Neuronal stem cell (in vitro differentiated cells): ENCODE measurements at regions not wholly inside any gene's neighbourhood (a gene's known extent, or its start where the extent isn't known, plus 50 kb on each side); places are given as distances from the start of the nearest gene placed in this dataset.

Experiments
- DNase-seq: peaks from one replicate; pipeline ENCODE4 v3.0.0-alpha.2; 2013; ENCODE audit warnings: low spot score
- H2AFZ ChIP-seq: one replicate; pipeline ENCODE4 v1.6.1; 2013; ENCODE audit warnings: mild to moderate bottlenecking, low read length, inconsistent platforms
- H2AK5ac ChIP-seq: 2 replicates; pipeline ENCODE4 v1.6.1; 2013; ENCODE audit warnings: low read depth, mild to moderate bottlenecking, inconsistent platforms, low read length, moderate library complexity, mixed read lengths
- H2BK120ac ChIP-seq: 2 replicates; pipeline ENCODE4 v1.6.1; 2013; ENCODE audit warnings: low read depth, mild to moderate bottlenecking, inconsistent platforms, low read length, moderate library complexity, mixed read lengths
- H2BK12ac ChIP-seq: one replicate; pipeline ENCODE4 v1.6.1; 2013; ENCODE audit warnings: low read length, inconsistent platforms
- H2BK15ac ChIP-seq: 2 replicates; pipeline ENCODE4 v1.6.1; 2013; ENCODE audit warnings: mild to moderate bottlenecking, low read length, inconsistent platforms, mixed read lengths
- H2BK5ac ChIP-seq: one replicate; pipeline ENCODE4 v1.6.1; 2013; ENCODE audit warnings: inconsistent platforms, mild to moderate bottlenecking, low read length, moderate library complexity
- H3K14ac ChIP-seq: one replicate; pipeline ENCODE4 v1.6.1; 2013; ENCODE audit warnings: low read length, inconsistent platforms
- H3K18ac ChIP-seq: 2 replicates; pipeline ENCODE4 v1.6.1; 2013; ENCODE audit warnings: low read length, inconsistent platforms
- H3K23ac ChIP-seq: 2 replicates; pipeline ENCODE4 v1.6.1; 2013; ENCODE audit warnings: low read depth, mild to moderate bottlenecking, mixed read lengths, low read length, inconsistent platforms; ENCODE audit not compliant: poor library complexity
- H3K27ac ChIP-seq: replicated peaks from 3 replicates; pipeline ENCODE4 v1.5.1; 2013; ENCODE audit warnings: low read length, inconsistent platforms
- H3K27me3 ChIP-seq, 3 experiments: 2 replicates each; pipeline ENCODE4 v1.6.1; 2013; ENCODE audit warnings: low read length in 3 of 3, mild to moderate bottlenecking in 2 of 3, inconsistent platforms in 1 of 3, low read depth in 1 of 3, mixed read lengths in 1 of 3, moderate library complexity in 1 of 3; ENCODE audit not compliant: control insufficient read depth in 3 of 3, insufficient read depth in 3 of 3
- H3K36me3 ChIP-seq, 2 donors: replicated peaks in 1 of 2; 2 replicates each; pipeline ENCODE4 v1.6.1; 2013; ENCODE audit warnings: low read length in 2 of 2; ENCODE audit not compliant: control insufficient read depth in 2 of 2, insufficient read depth in 2 of 2
- H3K4ac ChIP-seq: 2 replicates; pipeline ENCODE4 v1.6.1; 2013; ENCODE audit warnings: inconsistent platforms, mild to moderate bottlenecking, low read length, moderate library complexity
- H3K4me1 ChIP-seq, 2 donors: 1 replicate in 1 of 2; 2 replicates in 1 of 2; pipeline ENCODE4 v1.6.1; 2013; ENCODE audit warnings: low read length in 2 of 2, low read depth in 1 of 2; ENCODE audit not compliant: control insufficient read depth in 2 of 2, insufficient read depth in 1 of 2
- H3K4me2 ChIP-seq: one replicate; pipeline ENCODE4 v1.6.1; 2013; ENCODE audit warnings: mild to moderate bottlenecking, low read length, inconsistent platforms; ENCODE audit not compliant: insufficient read depth, poor library complexity, severe bottlenecking
- H3K4me3 ChIP-seq, 2 donors: 2 replicates each; pipeline ENCODE4 v1.5.1; 2013; ENCODE audit warnings: low read length in 2 of 2, mild to moderate bottlenecking in 2 of 2, inconsistent platforms in 1 of 2, moderate library complexity in 1 of 2
- H3K79me1 ChIP-seq: one replicate; pipeline ENCODE4 v1.6.1; 2013; ENCODE audit warnings: low read depth, mild to moderate bottlenecking, inconsistent platforms, low read length, moderate library complexity
- H3K9ac ChIP-seq: one replicate; pipeline ENCODE4 v1.6.1; 2013; ENCODE audit warnings: mild to moderate bottlenecking, low read depth, low read length, inconsistent platforms; ENCODE audit not compliant: poor library complexity
- H3K9me3 ChIP-seq, 2 donors: replicated peaks in 1 of 2; 2 replicates each; pipeline versions ENCODE3 to v1.6.1; 2013; ENCODE audit warnings: low read length in 2 of 2, mild to moderate bottlenecking in 2 of 2, inconsistent platforms in 1 of 2, low read depth in 1 of 2, mixed read lengths in 1 of 2, moderate library complexity in 1 of 2; ENCODE audit not compliant: control insufficient read depth in 2 of 2, insufficient read depth in 1 of 2
- H4K8ac ChIP-seq: one replicate; pipeline ENCODE4 v1.6.1; 2013; ENCODE audit warnings: low read depth, mild to moderate bottlenecking, inconsistent platforms, low read length, moderate library complexity
- H4K91ac ChIP-seq: one replicate; pipeline ENCODE4 v1.6.1; 2013; ENCODE audit warnings: low read length, low read depth, mild to moderate bottlenecking, inconsistent platforms; ENCODE audit not compliant: poor library complexity
- WGBS, 2 donors: extraction: QIAGEN DNeasy Blood & Tissue Kit; methylation state at CpG; one replicate each; pipeline ENCODE4 v1.1.7; 2013; ENCODE audit warnings: missing lambda C conversion rate in 2 of 2, mixed read lengths in 1 of 2; ENCODE audit not compliant: insufficient read length in 2 of 2, insufficient replicate concordance in 1 of 2; ENCODE audit errors: extremely low coverage in 2 of 2; 5-methylcytosine and 5-hydroxymethylcytosine counted together

DNA sequence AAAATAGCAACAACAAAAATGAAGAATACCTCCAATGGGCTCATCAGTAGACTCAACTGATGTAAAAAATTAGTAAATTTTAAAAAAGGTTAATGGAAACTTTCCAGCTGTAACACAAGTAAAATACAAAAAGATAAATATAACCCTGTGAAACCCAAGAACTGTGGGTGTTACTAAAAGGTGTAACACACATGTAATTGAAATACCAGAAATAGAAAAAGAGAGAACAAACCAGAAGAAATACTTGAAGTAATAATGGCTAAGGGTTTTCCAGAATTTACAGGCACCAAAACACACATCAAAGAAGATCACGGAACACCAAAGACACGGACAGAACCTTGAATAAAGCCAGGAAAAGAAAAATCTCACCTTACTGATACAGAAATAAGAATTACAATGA is 590.6 kb upstream of the RAB6C start:
- Histone ChIP-seq H3K4me1 (no peaks in the 10 kb centered on the region), H3K79me1 (no peaks in the 10 kb centered on the region), H2BK5ac (no peak overlapping the region), H3K9me3 (no peaks in the 10 kb centered on the region), H3K14ac (no peak overlapping the region), H3K27me3 (no peaks in the 10 kb centered on the region), H2BK120ac (no peak overlapping the region), H3K27ac (no peak overlapping the region), H2BK12ac (no peak overlapping the region), H3K23ac (no peak overlapping the region), H3K18ac (no peak overlapping the region), H3K36me3 (no peaks in the 10 kb centered on the region), H2AK5ac (no peak overlapping the region), H3K4me2 (no peak overlapping the region), H3K4me3 (no peak overlapping the region), H4K91ac (no peak overlapping the region), H4K8ac (no peak overlapping the region), H3K9ac (no peak overlapping the region), H3K4ac (no peak overlapping the region), H2BK15ac (no peak overlapping the region), H2AFZ (no peak overlapping the region)
- DNase-seq: no peak
- no CpG with 5 or more reads among the region's 2 CpGs for WGBS, 2 donors

DNA sequence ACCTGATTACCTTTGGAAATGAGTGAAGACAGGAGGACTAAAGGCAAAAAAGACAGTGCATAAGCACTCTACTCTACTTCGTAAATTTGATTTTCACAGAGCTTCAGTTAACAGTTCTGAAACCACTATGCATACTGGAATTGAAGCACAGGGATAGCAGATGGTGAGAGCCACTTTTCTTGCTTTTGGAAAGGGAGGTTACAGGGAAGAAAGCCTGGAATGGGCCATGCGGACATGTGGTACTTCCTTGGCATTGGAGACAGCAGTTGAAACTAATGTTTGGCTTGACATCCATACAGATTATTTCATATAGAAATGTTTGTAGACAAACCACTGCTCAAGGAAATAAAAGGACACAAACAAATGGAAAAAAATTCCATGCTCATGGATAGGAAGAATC is 585.6 kb upstream of the RAB6C start:
- H3K9ac ChIP-seq: no peak overlapping the region
- no peaks in the 10 kb centered on the region for H3K36me3 ChIP-seq
- H3K4ac ChIP-seq: no peak overlapping the region
- H2BK5ac ChIP-seq: no peak overlapping the region
- H3K27me3 ChIP-seq: no peaks in the 10 kb centered on the region
- no peak overlapping the region for H2AFZ ChIP-seq
- H4K8ac ChIP-seq: no peak overlapping the region
- H3K4me1 ChIP-seq: no peaks in the 10 kb centered on the region
- H2BK12ac ChIP-seq: no peak overlapping the region
- H3K9me3 ChIP-seq: no peaks in the 10 kb centered on the region
- H2BK120ac ChIP-seq: no peak overlapping the region
- no peak overlapping the region for H2BK15ac ChIP-seq
- H3K14ac ChIP-seq: no peak overlapping the region
- no peak overlapping the region for H2AK5ac ChIP-seq
- H4K91ac ChIP-seq: no peak overlapping the region
- H3K4me2 ChIP-seq: no peak overlapping the region
- no peak overlapping the region for H3K4me3 ChIP-seq
- no peak for DNase-seq
- H3K23ac ChIP-seq: no peak overlapping the region
- no CpG with 5 or more reads among the region's 2 CpGs for WGBS, 2 donors
- no peak overlapping the region for H3K27ac ChIP-seq
- H3K79me1 ChIP-seq: no peaks in the 10 kb centered on the region
- H3K18ac ChIP-seq: no peak overlapping the region

DNA sequence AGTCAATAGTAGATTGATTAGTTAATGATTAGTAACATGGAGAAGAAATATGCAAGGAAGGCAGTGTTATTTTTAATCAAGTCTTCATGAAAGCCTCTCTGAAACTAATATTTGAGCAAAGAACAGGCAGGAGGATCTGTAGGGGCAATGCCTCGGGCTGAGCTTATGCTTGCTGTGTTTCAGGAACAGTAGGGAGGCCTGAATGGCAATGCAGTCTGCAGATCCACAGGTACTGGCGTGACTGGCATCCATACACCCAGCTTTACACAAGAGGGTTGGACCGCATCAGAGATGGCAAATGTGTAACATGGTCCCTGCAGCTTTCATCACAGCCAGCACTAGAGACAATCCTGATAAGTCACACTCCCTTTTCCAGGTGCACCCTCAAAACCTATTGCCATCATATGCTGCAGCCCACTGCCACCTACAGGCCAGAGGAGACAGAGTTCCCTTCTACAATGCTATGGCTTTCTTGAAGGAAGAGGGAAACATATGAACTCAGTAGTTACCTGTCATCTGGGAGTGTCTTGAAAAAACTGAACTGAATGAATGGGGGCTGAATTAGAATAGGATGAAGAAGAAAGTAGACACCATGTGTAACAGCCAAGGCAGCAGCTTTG is 582.4 kb upstream of the RAB6C start:
- H2AFZ ChIP-seq: no peak overlapping the region
- DNase-seq: peak; percentile 35
- no peak overlapping the region for H2AK5ac ChIP-seq
- no peak overlapping the region for H2BK5ac ChIP-seq
- H3K4me1 ChIP-seq: no peaks in the 10 kb centered on the region
- no peak overlapping the region for H3K4me2 ChIP-seq
- no peak overlapping the region for H3K18ac ChIP-seq
- WGBS, 2 donors: no CpG with 5 or more reads among the region's 3 CpGs
- no peak overlapping the region for H2BK120ac ChIP-seq
- H3K4me3 ChIP-seq: no peak overlapping the region
- H3K27ac ChIP-seq: no peak overlapping the region
- H2BK15ac ChIP-seq: no peak overlapping the region
- H3K79me1 ChIP-seq: no peaks in the 10 kb centered on the region
- no peaks in the 10 kb centered on the region for H3K27me3 ChIP-seq
- H2BK12ac ChIP-seq: no peak overlapping the region
- no peak overlapping the region for H3K23ac ChIP-seq
- H3K4ac ChIP-seq: no peak overlapping the region
- no peaks in the 10 kb centered on the region for H3K9me3 ChIP-seq
- no peak overlapping the region for H3K9ac ChIP-seq
- no peaks in the 10 kb centered on the region for H3K36me3 ChIP-seq
- no peak overlapping the region for H4K91ac ChIP-seq
- H4K8ac ChIP-seq: no peak overlapping the region
- no peak overlapping the region for H3K14ac ChIP-seq

GRCh38 chr2:129400826-129401225 is 578.6 kb upstream of the RAB6C start:
- Histone ChIP-seq H3K14ac (no peak overlapping the region), H2BK12ac (no peak overlapping the region), H3K27me3 (no peaks in the 10 kb centered on the region), H2BK5ac (no peak overlapping the region), H3K36me3 (no peaks in the 10 kb centered on the region), H3K79me1 (no peaks in the 10 kb centered on the region), H3K4ac (no peak overlapping the region), H4K8ac (no peak overlapping the region), H2BK15ac (no peak overlapping the region), H3K9ac (no peak overlapping the region), H2AFZ (no peak overlapping the region), H4K91ac (no peak overlapping the region), H3K4me1 (no peaks in the 10 kb centered on the region), H2BK120ac (no peak overlapping the region), H3K4me2 (no peak overlapping the region), H3K23ac (no peak overlapping the region), H3K18ac (no peak overlapping the region), H3K4me3 (no peak overlapping the region), H3K27ac (no peak overlapping the region), H3K9me3 (no peaks in the 10 kb centered on the region), H2AK5ac (no peak overlapping the region)
- no peak for DNase-seq
- no CpG with 5 or more reads among the region's 7 CpGs for WGBS, 2 donors
